GM19239 (cell line): ENCODE measurements at regions not wholly inside any gene's neighbourhood (a gene's known extent, or its start where the extent isn't known, plus 50 kb on each side); places are given as distances from the start of the nearest gene placed in this dataset.
"Not testable (repeated sequence)": the region's sequence is repeated elsewhere in the genome, so short reads cannot be mapped to it uniquely, and the experiment has no call there.

Experiments
- DNase-seq: peaks from one replicate; pipeline ENCODE4 v3.0.0; 2011; ENCODE audit warnings: low spot score; ENCODE audit not compliant: insufficient read length
- FAIRE-seq: peaks from 2 replicates; lab custom pipeline; 2011; peaks lifted over from hg19 to GRCh38; lab: Jason Lieb, UNC

GRCh38 chr20:12941025-12941424 lies 67.7 kb upstream of the SPTLC3 start:
- DNase-seq = no peak
- no peak for FAIRE-seq

DNA sequence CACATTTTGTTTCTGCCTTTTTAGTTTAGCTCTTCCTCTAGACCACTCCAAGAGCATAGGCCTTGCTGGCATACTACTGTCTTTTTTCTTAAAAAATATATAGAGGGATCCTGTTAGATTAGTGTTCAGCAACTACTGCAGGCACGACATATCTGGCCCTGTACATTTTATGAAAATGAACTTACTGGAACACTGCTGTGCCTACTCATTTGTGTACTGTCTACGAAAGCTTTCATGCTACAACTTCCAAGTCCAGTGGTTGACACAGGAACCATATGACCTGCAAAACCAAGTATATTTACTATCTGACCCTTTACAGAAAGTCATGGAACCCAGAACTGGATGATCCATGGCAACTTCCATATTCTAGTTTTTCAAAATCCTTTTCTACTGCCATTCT lies 66.6 kb upstream of the SPTLC3 start:
- FAIRE-seq = no peak
- no peak for DNase-seq

- no peak for DNase-seq
- no peak for FAIRE-seq
Measured at GRCh38 chr20:12946789-12947188, 62.0 kb upstream of the SPTLC3 start.

- DNase-seq (no peak), FAIRE-seq (no peak)
Measured at GRCh38 chr20:12947691-12948090, 61.1 kb upstream of the SPTLC3 start.

DNA sequence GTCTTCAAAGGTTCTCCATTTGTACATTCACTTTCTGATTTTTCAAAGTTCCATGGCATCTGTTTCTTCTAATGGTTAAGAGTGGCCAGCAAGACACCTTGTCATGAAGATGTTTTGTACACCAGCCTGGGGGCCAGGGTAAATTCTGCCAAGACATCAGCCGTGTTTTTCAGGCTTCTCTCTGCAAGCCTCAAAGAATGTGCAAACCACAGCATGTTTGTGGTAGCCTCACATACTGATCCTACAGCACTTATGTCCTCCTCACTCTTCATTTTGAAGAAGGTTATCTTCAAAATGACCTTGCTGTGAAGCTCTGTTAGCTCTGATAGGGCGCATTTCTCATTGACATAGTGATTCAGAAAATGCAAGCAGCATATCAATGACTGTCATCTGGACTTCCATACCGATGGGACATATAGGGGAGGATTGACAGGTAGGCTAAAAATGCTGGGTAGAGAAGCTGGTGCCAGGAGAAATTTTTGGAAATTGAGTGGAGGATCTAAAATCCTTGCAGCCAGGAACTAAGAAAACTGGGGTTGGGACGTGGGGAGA lies 59.3 kb upstream of the SPTLC3 start:
- FAIRE-seq = no peak
- DNase-seq = no peak

GRCh38 chr20:12954254-12954653 lies 54.5 kb upstream of the SPTLC3 start:
- not testable (repeated sequence) for DNase-seq, FAIRE-seq

GRCh38 chr20:12955611-12956010 lies 53.2 kb upstream of the SPTLC3 start:
- DNase-seq (no peak), FAIRE-seq (no peak)

GRCh38 chr20:12956303-12956702 lies 52.5 kb upstream of the SPTLC3 start:
- DNase-seq (no peak), FAIRE-seq (no peak)

GRCh38 chr20:12957968-12958367 lies 50.8 kb upstream of the SPTLC3 start:
- DNase-seq = no peak
- no peak for FAIRE-seq
